ENCODE measurements at regions not wholly inside any gene's neighbourhood (a gene's known extent, or its start where the extent isn't known, plus 50 kb on each side); places are given as distances from the start of the nearest gene placed in this dataset.

- TF ChIP-seq CTCF (IDR thresholded peaks at IDR 0.05) (no peak), EP300 (IDR thresholded peaks at IDR 0.05) (no peak), POLR2AphosphoS5 (IDR thresholded peaks at IDR 0.05) (no peak), POLR2A (IDR thresholded peaks at IDR 0.05; ENCODE audit: low read depth) (no peak)
These were observed 439.0 kb downstream of the SH2D4B start for GRCh38 chr10:80976658-80977057.

All from esophagus muscularis mucosa (tissue), 4 donors.